ENCODE measurements at regions not wholly inside any gene's neighbourhood (a gene's known extent, or its start where the extent isn't known, plus 50 kb on each side); places are given as distances from the start of the nearest gene placed in this dataset.

GRCh38 chr13:57326532-57326931 is 159.5 kb downstream of the PRR20E start:
- TF ChIP-seq CTCF (conservative IDR thresholded peaks at IDR 0.05; ENCODE audit: low read depth in 2 of 2) (no peak), POLR2AphosphoS5 (IDR thresholded peaks at IDR 0.05; ENCODE audit: low read depth) (no peak), EZH2 (IDR thresholded peaks at IDR 0.05; ENCODE audit: low read depth, unreplicated experiment) (no peak), REST (IDR thresholded peaks at IDR 0.05; ENCODE audit: unreplicated experiment) (no peak), CREB1 (CRISPR knock-in tag; IDR thresholded peaks at IDR 0.05; ENCODE audit: low read depth) (no peak), EZH2phosphoT487 (IDR thresholded peaks at IDR 0.05; ENCODE audit: unreplicated experiment) (no peak), ZNF114 (CRISPR knock-in tag; IDR thresholded peaks at IDR 0.05) (no peak), STAT1 (IDR thresholded peaks at IDR 0.05; ENCODE audit: unreplicated experiment) (no peak), JUNB (IDR thresholded peaks at IDR 0.05; ENCODE audit: unreplicated experiment) (no peak)

All from GM23338 (cell line).